Stomach (tissue), 8 donors: ENCODE measurements at regions not wholly inside any gene's neighbourhood (a gene's known extent, or its start where the extent isn't known, plus 50 kb on each side); places are given as distances from the start of the nearest gene placed in this dataset.

Experiments used
- DNase-seq, 2 donors: peaks; one replicate each; pipeline versions ENCODE4 v3.0.0 to v3.0.0-alpha.2; 2013 to 2019
- H3K27ac ChIP-seq, 5 donors: fragments of 200-600 bp in 4 of 5; sonication (generic) in 4 of 5; one replicate each; pipeline ENCODE4 v1.5.1; 2013 to 2019; ENCODE audit warnings: mild to moderate bottlenecking in 1 of 5, moderate library complexity in 1 of 5
- H3K27me3 ChIP-seq, 3 donors: fragments of 200-600 bp; sonication (generic); one replicate each; pipeline ENCODE4 v1.5.1; 2017 to 2019; ENCODE audit warnings: mixed run types in 1 of 3
- H3K36me3 ChIP-seq, 4 donors: fragments of 200-600 bp; sonication (generic); 1 replicate in 3 of 4; 2 replicates in 1 of 4; pipeline ENCODE4 v1.5.1; 2016 to 2019
- H3K4me1 ChIP-seq, 4 donors: fragments of 200-600 bp; sonication (generic); one replicate each; pipeline ENCODE4 v1.5.1; 2016 to 2019
- H3K4me3 ChIP-seq, 4 donors: fragments of 200-600 bp; sonication (generic) in 3 of 4; one replicate each; pipeline ENCODE4 v1.5.1; 2016 to 2019; ENCODE audit warnings: mild to moderate bottlenecking in 1 of 4
- H3K9me3 ChIP-seq, 4 donors: fragments of 200-600 bp; sonication (generic); one replicate each; pipeline ENCODE4 v1.5.1; 2016 to 2019
- CTCF ChIP-seq, 7 experiments: fragments of 450-650 bp in 4 of 7; fragments of 200-600 bp in 3 of 7; sonication (generic) in 3 of 7; IDR thresholded peaks; one replicate each; pipeline ENCODE4 v1.5.1; 2016 to 2019; ENCODE audit warnings: antibody characterized with exemption in 7 of 7, control low read depth in 2 of 7, mild to moderate bottlenecking in 1 of 7
- EP300 ChIP-seq: sonication (generic); formaldehyde crosslinking; IDR thresholded peaks from one replicate; pipeline ENCODE4 v1.6.1; 2017; ENCODE audit warnings: antibody characterized with exemption
- POLR2A ChIP-seq, 4 donors: fragments of 450-650 bp; IDR thresholded peaks; one replicate each; pipeline ENCODE4 v1.6.1; 2016; ENCODE audit warnings: antibody characterized with exemption in 4 of 4, control low read depth in 2 of 4, mild to moderate bottlenecking in 1 of 4, moderate library complexity in 1 of 4
- POLR2AphosphoS5 ChIP-seq, 3 donors: sonication (generic); formaldehyde crosslinking; IDR thresholded peaks; one replicate each; pipeline ENCODE4 v1.6.1; 2016; ENCODE audit warnings: antibody characterized with exemption in 3 of 3
- WGBS, 5 donors: extraction: QIAGEN DNeasy Blood & Tissue Kit in 3 of 5; methylation state at CpG; one replicate each; pipeline versions ENCODE4 v1.1.5 to v1.1.7; 2013 to 2018; 5-methylcytosine and 5-hydroxymethylcytosine counted together
- intact Hi-C: fragments of 100-400 bp; cut with DNase I; formaldehyde crosslinking; loops from one replicate; pipeline ENCODE4 v1.15.1; 2023; ENCODE audit warnings: low total_unique reads
- donor health status: healthy with polysubstance abuse.
- donor health status: Bipolar disorder and iron deficiency.
- donor health status: healthy.

- Histone ChIP-seq H3K9me3 (no peaks in the 10 kb centered on the region), H3K27me3 (no peaks in the 10 kb centered on the region), H3K4me3 (no peak overlapping the region), H3K27ac (no peak overlapping the region), H3K36me3 (no peaks in the 10 kb centered on the region), H3K4me1 (peaks cover 0 to 12% (median 7%) of the 10 kb centered on the region in 4 donors)
- no peak for DNase-seq
- TF ChIP-seq CTCF (IDR thresholded peaks at IDR 0.05) (no peak), POLR2AphosphoS5 (IDR thresholded peaks at IDR 0.05) (no peak), POLR2A (IDR thresholded peaks at IDR 0.05) (no peak), EP300 (no peak)
- WGBS, 5 donors, result 89 to 98% (median 96%) methylated on average over 6 of the region's 6 CpGs
- intact Hi-C loops, result no loop called here
These were observed 98.1 kb upstream of the MAP1LC3B2 start for GRCh38 chr12:116461060-116461459.

GRCh38 chr12:116463366-116463765 is 95.8 kb upstream of the MAP1LC3B2 start:
- H3K27me3 ChIP-seq, result no peaks in the 10 kb centered on the region
- no peak for DNase-seq
- WGBS, 5 donors, result 83 to 100% (median 93%) methylated on average over 1 of the region's 1 CpG
- intact Hi-C loops, result no loop called here
- H3K36me3 ChIP-seq, result no peaks in the 10 kb centered on the region
- H3K4me1 ChIP-seq, result peaks cover 0 to 4% (median 0%) of the 10 kb centered on the region in 4 donors
- no peak overlapping the region for H3K4me3 ChIP-seq
- H3K9me3 ChIP-seq, result no peaks in the 10 kb centered on the region
- H3K27ac ChIP-seq, result no peak overlapping the region
- TF ChIP-seq EP300 (no peak), CTCF (IDR thresholded peaks at IDR 0.05) (no peak), POLR2A (IDR thresholded peaks at IDR 0.05) (no peak), POLR2AphosphoS5 (IDR thresholded peaks at IDR 0.05) (no peak)

GRCh38 chr12:116465407-116465806 is 93.8 kb upstream of the MAP1LC3B2 start:
- Histone ChIP-seq H3K36me3 (no peaks in the 10 kb centered on the region), H3K9me3 (no peaks in the 10 kb centered on the region), H3K4me1 (peaks cover 0 to 4% (median 0%) of the 10 kb centered on the region in 4 donors), H3K27ac (no peak overlapping the region), H3K27me3 (no peaks in the 10 kb centered on the region), H3K4me3 (no peak overlapping the region)
- no peak for DNase-seq
- intact Hi-C loops, result no loop called here
- no peak for TF ChIP-seq EP300
- TF ChIP-seq POLR2A (IDR thresholded peaks at IDR 0.05), result no peak
- no peak for TF ChIP-seq CTCF (IDR thresholded peaks at IDR 0.05)
- TF ChIP-seq POLR2AphosphoS5 (IDR thresholded peaks at IDR 0.05), result no peak
- WGBS, 5 donors, result 76 to 93% (median 82%) methylated on average over 3 of the region's 3 CpGs

- TF ChIP-seq CTCF (IDR thresholded peaks at IDR 0.05), result no peak
- no peak for TF ChIP-seq POLR2AphosphoS5 (IDR thresholded peaks at IDR 0.05)
- no peak for TF ChIP-seq EP300
- TF ChIP-seq POLR2A (IDR thresholded peaks at IDR 0.05), result no peak
- Histone ChIP-seq H3K9me3 (no peaks in the 10 kb centered on the region), H3K4me3 (no peak overlapping the region), H3K4me1 (peaks cover 0 to 4% (median 0%) of the 10 kb centered on the region in 4 donors), H3K36me3 (no peaks in the 10 kb centered on the region), H3K27ac (no peak overlapping the region), H3K27me3 (no peaks in the 10 kb centered on the region)
- WGBS, 5 donors, result 35 to 68% (median 39%) methylated on average over 4 of the region's 4 CpGs
- intact Hi-C loops, result no loop called here
- DNase-seq, result no peak
These were observed 93.3 kb upstream of the MAP1LC3B2 start for GRCh38 chr12:116465856-116466255.
